ENCODE measurements at regions not wholly inside any gene's neighbourhood (a gene's known extent, or its start where the extent isn't known, plus 50 kb on each side); places are given as distances from the start of the nearest gene placed in this dataset.

- TF ChIP-seq, protein P1, sequence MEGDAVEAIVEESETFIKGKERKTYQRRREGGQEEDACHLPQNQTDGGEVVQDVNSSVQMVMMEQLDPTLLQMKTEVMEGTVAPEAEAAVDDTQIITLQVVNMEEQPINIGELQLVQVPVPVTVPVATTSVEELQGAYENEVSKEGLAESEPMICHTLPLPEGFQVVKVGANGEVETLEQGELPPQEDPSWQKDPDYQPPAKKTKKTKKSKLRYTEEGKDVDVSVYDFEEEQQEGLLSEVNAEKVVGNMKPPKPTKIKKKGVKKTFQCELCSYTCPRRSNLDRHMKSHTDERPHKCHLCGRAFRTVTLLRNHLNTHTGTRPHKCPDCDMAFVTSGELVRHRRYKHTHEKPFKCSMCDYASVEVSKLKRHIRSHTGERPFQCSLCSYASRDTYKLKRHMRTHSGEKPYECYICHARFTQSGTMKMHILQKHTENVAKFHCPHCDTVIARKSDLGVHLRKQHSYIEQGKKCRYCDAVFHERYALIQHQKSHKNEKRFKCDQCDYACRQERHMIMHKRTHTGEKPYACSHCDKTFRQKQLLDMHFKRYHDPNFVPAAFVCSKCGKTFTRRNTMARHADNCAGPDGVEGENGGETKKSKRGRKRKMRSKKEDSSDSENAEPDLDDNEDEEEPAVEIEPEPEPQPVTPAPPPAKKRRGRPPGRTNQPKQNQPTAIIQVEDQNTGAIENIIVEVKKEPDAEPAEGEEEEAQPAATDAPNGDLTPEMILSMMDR (conservative IDR thresholded peaks at IDR 0.05; ENCODE audit: low read length) = no peak
- no peak for TF ChIP-seq EZH2phosphoT487 (IDR thresholded peaks at IDR 0.05; ENCODE audit: borderline replicate concordance, low read depth, low read length)
Observed at GRCh38 chr11:71327156-71328085, 75.0 kb upstream of the SHANK2 start.
